ENCODE measurements at regions not wholly inside any gene's neighbourhood (a gene's known extent, or its start where the extent isn't known, plus 50 kb on each side); places are given as distances from the start of the nearest gene placed in this dataset.

GRCh38 chr5:155514105-155514563 is 500.6 kb downstream of the KIF4B start:
- TF ChIP-seq RXRA (IDR thresholded peaks at IDR 0.05; ENCODE audit: insufficient read depth, low read depth, low read length) (no peak), POLR2A (IDR thresholded peaks at IDR 0.05; ENCODE audit: control extremely low read depth in 1 of 2, low read depth in 2 of 2, low read length in 2 of 2) (no peak), EP300 (IDR thresholded peaks at IDR 0.05; ENCODE audit: borderline replicate concordance in 1 of 2, low read depth in 2 of 2, low read length in 2 of 2) (no peak), SIN3A (conservative IDR thresholded peaks at IDR 0.05 in 1 of 2, IDR thresholded peaks at IDR 0.05 in 1 of 2; ENCODE audit: low read depth in 1 of 2, low read length in 2 of 2) (no peak), POLR2AphosphoS5 (IDR thresholded peaks at IDR 0.05; ENCODE audit: low read depth, low read length) (no peak), RFX5 (IDR thresholded peaks at IDR 0.05; ENCODE audit: borderline replicate concordance, low read depth, low read length) (no peak), EGR1 (IDR thresholded peaks at IDR 0.05; ENCODE audit: borderline replicate concordance, low read depth, low read length) (no peak), ZNF274 (IDR thresholded peaks at IDR 0.05; ENCODE audit: borderline replicate concordance, extremely low read depth, low read length) (no peak), BRCA1 (IDR thresholded peaks at IDR 0.05; ENCODE audit: low read depth, low read length) (no peak), RBBP5 (IDR thresholded peaks at IDR 0.05; ENCODE audit: borderline replicate concordance, low read depth, low read length) (no peak)
- TF ChIP-seq, protein P1, sequence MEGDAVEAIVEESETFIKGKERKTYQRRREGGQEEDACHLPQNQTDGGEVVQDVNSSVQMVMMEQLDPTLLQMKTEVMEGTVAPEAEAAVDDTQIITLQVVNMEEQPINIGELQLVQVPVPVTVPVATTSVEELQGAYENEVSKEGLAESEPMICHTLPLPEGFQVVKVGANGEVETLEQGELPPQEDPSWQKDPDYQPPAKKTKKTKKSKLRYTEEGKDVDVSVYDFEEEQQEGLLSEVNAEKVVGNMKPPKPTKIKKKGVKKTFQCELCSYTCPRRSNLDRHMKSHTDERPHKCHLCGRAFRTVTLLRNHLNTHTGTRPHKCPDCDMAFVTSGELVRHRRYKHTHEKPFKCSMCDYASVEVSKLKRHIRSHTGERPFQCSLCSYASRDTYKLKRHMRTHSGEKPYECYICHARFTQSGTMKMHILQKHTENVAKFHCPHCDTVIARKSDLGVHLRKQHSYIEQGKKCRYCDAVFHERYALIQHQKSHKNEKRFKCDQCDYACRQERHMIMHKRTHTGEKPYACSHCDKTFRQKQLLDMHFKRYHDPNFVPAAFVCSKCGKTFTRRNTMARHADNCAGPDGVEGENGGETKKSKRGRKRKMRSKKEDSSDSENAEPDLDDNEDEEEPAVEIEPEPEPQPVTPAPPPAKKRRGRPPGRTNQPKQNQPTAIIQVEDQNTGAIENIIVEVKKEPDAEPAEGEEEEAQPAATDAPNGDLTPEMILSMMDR (IDR thresholded peaks at IDR 0.05; ENCODE audit: control extremely low read depth in 1 of 3, insufficient read depth in 1 of 3, low read depth in 1 of 3, low read length in 3 of 3) = no peak
- TF ChIP-seq, protein P2, sequence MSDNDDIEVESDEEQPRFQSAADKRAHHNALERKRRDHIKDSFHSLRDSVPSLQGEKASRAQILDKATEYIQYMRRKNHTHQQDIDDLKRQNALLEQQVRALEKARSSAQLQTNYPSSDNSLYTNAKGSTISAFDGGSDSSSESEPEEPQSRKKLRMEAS (IDR thresholded peaks at IDR 0.05) = no peak

Measured in H1 (cell line).